Left forelimb (tissue), 1 donor: ENCODE measurements at regions not wholly inside any gene's neighbourhood (a gene's known extent, or its start where the extent isn't known, plus 50 kb on each side); places are given as distances from the start of the nearest gene placed in this dataset.
"Not testable (repeated sequence)": the region's sequence is repeated elsewhere in the genome, so short reads cannot be mapped to it uniquely, and the experiment has no call there.

Experiments
- DNase-seq: peaks from one replicate; pipeline ENCODE4 v3.0.0-alpha.2; 2018; ENCODE audit warnings: low spot score

- DNase-seq, result no peak
Measured at GRCh38 chr10:50999163-50999562, 75.1 kb upstream of the PRKG1 start.

- DNase-seq, result no peak
Measured at GRCh38 chr10:51000164-51000563, 74.1 kb upstream of the PRKG1 start.

GRCh38 chr10:51000976-51001375 lies 73.3 kb upstream of the PRKG1 start:
- DNase-seq, result no peak

- no peak for DNase-seq
Measured at GRCh38 chr10:51001587-51001986, 72.7 kb upstream of the PRKG1 start.

GRCh38 chr10:51002469-51002868 lies 71.8 kb upstream of the PRKG1 start:
- no peak for DNase-seq

- no peak for DNase-seq
Measured at GRCh38 chr10:51004776-51005175, 69.5 kb upstream of the PRKG1 start.

GRCh38 chr10:51005551-51005950 lies 68.7 kb upstream of the PRKG1 start:
- no peak for DNase-seq

GRCh38 chr10:51006686-51007085 lies 67.6 kb upstream of the PRKG1 start:
- no peak for DNase-seq

GRCh38 chr10:51007781-51008180 lies 66.5 kb upstream of the PRKG1 start:
- DNase-seq, result no peak

- DNase-seq, result no peak
Measured at GRCh38 chr10:51008346-51008745, 65.9 kb upstream of the PRKG1 start.

- no peak for DNase-seq
Measured at GRCh38 chr10:51010977-51011376, 63.3 kb upstream of the PRKG1 start.

GRCh38 chr10:51012073-51012472 lies 62.2 kb upstream of the PRKG1 start:
- no peak for DNase-seq

- DNase-seq, result no peak
Measured at GRCh38 chr10:51014680-51015389, 59.5 kb upstream of the PRKG1 start.

- not testable (repeated sequence) for DNase-seq
Measured at GRCh38 chr10:51015390-51015754, 58.9 kb upstream of the PRKG1 start.

GRCh38 chr10:51020200-51020599 lies 54.1 kb upstream of the PRKG1 start:
- DNase-seq, result no peak

GRCh38 chr10:51022933-51023585 lies 51.2 kb upstream of the PRKG1 start:
- no peak for DNase-seq

GRCh38 chr10:51023636-51024035 lies 50.7 kb upstream of the PRKG1 start:
- DNase-seq, result no peak
